COLO829 (cell line): ENCODE measurements at regions not wholly inside any gene's neighbourhood (a gene's known extent, or its start where the extent isn't known, plus 50 kb on each side); places are given as distances from the start of the nearest gene placed in this dataset.
"Not testable (repeated sequence)": the region's sequence is repeated elsewhere in the genome, so short reads cannot be mapped to it uniquely, and the experiment has no call there.

Experiments
- DNase-seq: peaks from one replicate; pipeline ENCODE4 v3.0.0; 2012; ENCODE audit warnings: low spot score

DNA sequence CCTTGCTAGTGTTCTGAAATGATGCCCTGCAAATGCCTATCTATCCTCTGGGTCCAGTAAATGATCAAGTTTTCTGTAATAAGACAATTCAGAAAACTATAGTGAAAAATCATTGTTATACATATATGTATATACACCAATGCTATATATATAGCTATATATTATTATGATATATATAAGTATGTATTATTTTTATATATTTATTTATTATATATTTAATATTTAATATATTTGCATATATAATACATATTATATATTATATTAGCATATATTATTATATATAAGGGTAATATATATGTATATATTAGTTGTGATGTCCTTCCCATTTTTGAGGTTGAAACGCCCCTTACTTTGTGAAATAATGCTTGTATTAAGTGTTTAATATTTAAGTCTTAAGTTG, 181.4 kb upstream of the CACNA2D1 start:
- DNase-seq, result no peak

DNA sequence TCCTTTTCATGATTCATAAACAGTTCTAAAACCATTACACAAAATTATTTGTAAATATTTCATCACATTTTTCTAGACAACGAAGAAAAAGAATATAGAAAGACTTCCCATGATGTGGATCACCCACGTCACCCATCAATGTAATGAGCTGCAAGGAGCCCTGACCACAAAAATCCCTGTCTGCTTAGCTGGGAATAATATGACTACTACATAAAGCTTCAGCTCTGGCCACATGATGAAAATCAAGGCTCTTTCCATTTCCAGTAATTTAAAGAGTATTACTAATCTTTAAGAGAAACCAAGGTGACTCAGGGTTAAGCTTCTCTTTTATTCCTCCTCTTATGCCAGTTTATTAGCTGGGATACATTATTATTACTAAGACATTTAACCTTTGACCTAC, 180.8 kb upstream of the CACNA2D1 start:
- no peak for DNase-seq

DNA sequence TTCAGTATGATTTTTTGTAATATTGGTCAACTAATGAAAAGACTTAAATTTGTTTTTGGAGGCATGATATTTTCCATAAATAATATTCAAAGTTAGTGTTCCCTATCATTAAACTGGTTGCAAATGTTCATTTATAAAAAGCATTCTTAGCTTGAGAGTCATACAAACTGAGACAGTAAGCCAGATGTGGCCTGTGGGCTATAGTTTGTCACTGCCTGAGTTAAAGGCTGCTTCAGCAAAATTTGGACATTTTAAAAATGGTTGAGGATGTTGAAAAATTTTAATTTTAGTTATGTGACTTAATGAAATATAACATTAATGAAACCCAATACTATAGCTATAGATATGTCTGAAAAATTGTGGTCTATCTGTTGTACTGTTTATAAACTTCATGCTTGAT, 180.2 kb upstream of the CACNA2D1 start:
- DNase-seq, result no peak

DNA sequence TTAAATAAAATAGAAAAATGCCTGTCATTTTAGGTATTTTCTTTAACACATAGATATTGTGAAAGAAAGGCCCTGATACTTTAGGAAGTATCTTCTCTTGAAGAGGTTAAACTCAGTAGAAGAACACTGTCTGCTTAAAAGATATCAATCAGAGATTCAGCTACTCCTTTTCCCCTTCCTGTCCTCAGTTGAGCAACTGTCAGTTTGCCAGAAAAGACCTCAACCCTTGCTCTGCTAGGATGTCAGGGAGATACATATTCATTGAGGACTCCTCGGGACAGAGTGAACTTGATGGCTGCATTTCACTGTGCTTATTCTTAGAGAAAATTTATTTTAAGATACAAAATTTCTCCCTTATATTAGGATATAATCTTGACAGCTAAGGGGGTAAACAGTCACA, 173.6 kb upstream of the CACNA2D1 start:
- DNase-seq, result no peak

DNA sequence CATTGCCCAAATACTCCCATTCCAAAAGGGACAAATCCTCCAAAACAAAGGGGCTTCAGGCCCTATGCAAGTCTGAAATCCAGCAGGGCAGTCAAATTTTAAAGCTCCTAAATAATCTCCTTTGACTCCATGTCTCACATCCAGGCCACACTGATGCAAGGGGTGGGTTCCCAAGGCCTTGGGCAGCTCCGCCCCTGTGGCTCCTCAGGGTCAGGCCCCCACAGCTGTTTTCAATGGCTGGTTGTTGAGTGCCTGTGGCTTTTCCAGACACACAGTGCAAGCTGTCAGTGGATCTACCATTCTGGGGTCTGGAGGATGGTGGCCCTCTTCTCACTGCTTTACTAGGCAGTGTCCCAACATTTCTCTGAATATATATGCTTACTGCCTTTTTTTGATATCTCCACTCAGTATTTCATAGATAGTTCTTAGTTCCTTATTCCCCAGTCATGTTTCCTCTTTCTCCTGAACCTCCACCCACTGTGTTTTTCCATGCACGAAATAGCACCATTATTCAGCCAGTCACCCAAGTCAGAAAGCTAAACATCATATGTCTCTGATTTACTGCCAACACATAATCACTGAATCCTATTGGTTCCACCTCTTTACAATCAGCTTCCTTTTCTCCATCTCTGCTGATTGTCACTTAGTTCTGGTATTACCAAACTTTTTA, 172.6 kb upstream of the CACNA2D1 start:
- DNase-seq, result no peak

DNA sequence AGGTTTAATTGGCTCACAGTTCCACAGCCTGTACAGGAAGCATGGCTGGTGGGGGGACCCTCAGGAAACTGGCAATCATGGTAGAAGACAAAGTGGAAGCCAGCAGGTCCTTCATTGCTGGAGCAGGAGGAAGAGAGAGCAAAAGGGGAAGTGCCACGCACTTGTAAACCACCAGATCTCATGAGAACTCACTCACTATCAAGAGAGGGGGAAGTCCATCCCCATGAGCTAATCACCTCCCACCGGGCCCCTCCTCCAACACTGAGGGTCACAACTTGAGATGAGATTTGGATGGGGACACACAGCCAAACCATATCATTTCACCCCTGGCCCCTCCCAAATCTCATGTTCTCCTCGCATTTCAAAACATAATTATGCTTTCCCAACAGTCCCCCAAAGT, 171.9 kb upstream of the CACNA2D1 start:
- no peak for DNase-seq

DNA sequence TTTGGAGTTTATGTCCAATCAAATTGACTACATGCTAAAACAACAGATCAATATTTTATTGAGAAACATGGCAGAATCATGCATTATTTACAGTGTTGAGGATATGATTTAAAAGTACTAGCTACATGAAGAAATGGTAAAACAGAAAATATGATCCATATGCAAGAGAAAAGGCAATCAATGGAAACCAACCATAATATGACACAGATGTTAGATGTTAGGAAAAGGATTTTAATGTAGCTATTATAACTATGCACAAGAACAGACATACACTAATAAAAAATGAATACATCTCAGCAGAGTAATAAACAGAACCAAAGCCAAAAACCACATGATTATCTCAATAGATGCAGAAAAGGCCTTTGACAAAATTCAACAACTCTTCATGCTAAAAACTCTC, 166.2 kb upstream of the CACNA2D1 start:
- DNase-seq, result no peak

DNA sequence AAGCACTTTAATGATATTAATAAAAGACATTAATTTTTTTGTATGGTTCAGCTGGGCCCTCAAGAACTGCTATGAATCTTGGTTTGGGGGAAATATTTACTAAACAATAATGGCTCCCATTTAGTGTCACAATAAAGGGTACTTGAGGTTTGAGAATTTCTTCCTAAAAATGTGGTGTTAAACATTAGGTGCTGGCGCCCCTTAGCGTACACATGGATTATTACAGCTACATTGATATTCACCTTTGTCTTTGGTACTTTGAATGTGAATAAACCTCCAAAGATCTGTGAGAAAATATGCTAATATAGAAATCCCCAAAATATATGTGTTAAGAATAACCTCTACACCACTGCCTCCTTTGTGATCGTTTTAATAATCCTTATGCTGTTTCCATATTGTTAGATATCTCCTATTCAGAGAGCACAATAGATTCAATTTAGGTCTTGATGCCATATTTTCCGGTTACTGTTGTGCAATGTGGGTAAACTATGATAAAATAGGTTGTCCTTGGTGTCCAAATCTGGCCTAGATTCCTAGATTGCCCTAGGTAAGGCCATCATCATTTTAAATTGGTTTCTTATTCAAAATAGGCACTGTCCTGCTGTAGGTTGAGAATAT, 161.8 kb upstream of the CACNA2D1 start:
- peak; percentile 28 for DNase-seq

DNA sequence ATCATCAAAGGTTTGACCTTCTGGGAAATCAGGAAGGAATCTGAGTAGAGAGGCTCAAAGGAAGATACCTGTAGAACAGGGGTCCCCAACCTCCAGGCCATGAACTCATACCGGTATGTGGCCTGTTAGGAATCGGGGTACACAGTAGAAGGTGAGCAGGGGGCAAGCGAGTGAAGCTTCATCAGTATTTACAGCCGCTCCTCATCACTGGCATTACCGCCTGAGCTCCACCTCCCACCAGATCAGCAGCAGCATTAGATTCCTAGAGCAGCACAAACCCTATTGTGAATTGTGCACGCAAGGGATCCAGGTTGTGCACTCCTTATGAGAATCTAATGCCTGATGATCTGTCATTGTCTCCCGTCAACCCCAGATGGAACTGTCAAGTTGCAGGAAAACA, 158.5 kb upstream of the CACNA2D1 start:
- DNase-seq, result no peak

DNA sequence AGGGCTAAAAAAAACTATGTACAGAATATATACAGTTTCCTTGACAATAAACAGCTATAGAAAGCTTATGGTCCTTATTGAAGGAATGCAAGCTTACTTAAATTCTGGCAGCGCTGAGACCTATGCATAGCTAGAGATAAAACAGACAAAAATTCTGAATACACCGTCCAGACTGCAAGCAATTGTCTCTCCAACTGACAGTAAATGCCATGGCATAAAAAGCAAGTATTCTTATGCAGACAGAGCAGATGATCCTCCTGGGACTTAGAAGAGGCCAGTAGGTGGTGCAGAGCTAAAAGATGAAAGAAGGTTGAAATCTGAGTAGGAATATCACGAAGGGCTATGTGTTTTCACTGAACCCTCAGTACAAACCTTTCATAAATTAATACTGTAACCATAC, 157.0 kb upstream of the CACNA2D1 start:
- DNase-seq, result peak; percentile 11

DNA sequence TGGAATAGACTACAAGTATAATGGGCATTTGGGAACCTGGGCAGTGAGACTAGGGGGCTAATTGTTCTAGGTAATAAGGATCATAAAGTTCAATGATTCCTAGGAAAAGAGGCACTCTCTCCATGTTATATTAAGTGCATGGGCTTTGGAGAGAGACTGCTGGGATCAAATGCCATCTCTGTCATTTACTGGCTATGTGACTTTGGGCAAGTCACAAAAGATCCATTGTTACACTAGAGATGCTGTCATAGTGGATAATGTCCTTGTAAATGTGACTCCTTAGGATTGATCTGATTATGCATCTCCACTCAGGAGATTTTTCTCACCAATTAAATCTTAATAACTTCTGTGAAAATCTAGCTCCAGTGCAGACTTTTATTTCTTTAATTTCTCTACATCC, 156.3 kb upstream of the CACNA2D1 start:
- DNase-seq, result no peak

DNA sequence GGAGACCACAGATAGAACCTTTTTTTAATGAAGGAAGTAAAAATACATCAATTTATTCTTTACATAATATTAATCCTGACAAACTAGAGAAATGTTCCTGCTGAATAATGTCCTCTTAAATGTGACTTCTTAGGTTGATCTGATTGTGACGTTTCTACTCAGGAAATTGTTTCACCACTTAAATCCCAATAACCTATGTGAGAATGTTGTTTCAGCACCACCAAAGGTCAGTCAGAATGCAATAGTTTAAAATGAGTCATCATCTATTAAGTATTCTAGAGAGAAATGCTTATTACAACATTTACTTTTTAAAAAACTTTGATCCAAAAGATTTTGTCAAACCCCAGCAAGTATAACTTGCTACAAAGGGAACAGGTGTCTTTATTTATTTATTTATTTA, 155.4 kb upstream of the CACNA2D1 start:
- DNase-seq, result peak; percentile 14

DNA sequence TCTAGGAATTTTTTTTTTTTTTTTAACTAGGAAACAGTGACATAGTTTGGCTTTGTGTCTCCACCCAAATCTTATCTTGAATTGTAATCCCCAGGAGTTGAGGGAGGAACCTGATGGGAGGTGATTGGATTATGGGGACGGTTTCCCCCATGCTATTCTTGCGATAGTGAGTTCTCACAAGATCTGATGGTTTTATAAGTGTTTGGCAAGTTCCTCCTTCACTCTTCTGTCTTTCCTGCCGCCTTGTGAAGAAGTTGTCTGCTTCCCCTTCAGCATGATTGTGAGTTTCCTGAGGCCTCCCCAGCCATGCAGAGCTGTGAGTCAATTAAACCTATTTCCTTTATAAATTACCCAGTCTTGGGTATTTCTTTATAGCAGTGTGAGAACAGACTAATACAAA, 152.2 kb upstream of the CACNA2D1 start:
- DNase-seq, result not testable (repeated sequence)

DNA sequence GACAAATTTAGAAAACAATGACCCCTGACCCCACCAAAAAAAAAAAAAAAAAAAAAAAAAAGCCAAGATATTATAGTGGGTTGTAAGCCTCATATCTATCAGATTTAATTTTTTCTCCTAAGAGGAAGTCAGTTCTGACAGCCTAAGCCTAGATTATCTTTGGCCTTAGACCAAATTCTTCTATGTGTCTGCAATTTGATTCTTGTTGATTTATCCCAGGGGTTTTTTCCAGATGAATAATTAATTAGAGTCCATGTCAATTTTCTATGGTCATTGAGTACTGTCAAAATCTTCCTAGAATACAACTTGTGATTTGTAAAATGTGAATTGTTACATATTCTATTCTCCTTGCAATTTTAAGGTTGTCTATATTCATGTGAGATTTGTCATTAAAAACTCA, 151.6 kb upstream of the CACNA2D1 start:
- DNase-seq, result no peak

DNA sequence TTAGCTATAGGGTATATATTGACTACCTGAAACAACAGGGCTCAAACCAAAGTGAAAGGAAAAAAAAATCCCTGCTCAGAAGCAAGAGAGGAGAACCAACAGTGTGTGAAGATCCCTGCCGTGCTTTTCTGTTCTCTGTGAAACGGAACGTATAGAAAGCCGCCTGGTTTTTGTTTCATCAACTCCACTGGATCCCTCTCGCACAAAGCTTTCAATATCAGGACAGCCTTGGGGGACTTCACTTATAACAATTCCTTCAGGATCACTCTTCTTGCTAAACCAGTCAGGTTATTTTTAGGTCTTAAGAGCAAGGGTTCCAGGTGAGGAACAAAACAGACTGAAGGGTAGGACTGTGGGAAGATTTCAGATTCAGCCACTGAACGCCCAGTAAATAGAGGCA, 151.1 kb upstream of the CACNA2D1 start:
- no peak for DNase-seq

DNA sequence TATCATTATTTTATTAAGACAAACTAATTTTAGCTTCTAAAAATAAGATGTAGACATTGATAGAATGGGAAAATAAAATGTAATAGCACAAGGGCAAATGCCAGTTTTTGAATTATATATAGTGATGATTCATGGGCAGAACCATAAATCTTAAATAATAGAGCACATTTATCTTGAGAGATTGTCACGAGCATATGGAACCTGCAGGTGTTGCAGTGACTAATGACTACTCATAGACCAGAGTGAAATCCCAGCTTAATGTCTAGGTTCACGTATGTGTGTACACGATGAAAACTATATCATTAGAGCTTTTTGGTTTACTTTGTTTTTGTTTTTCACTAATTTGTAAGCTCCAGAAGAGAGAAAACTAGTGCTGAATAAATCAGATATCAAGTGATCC, 150.2 kb upstream of the CACNA2D1 start:
- no peak for DNase-seq

DNA sequence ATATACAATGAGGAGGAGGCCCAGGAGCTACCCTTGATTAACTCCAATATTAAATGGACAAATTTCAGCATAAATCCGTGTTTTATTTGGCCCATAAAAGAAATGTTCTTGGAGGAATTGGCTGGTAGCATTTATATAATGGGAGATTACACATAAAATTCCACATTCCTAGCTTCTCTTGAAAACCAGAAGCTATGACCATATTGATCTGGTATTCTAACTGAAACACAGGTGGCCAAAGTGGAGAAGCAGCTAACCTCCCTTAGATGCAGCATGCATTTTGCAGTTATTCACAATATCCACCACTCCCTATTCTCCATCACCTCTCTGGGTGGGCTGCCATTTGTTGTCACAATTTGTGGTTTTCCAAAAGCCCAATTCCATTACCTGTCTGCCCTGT, 148.8 kb upstream of the CACNA2D1 start:
- DNase-seq, result no peak

DNA sequence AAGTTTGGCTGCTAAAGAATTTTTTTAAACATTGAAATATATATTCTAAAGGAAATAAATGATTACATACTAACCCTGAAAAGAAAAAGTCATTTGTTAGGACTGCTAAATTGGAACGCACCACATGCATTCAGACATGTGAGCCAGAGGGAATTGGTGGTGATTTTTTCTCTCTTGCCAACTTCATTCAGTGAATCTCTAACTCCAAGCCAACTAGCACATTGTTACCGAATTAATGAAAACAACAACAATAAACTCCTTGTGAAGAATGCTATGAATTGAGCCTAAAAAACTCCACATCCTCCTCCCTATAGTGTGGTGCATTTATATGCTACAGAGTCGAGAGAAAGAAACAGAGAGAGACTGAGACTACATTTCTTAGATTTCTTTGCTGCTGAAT, 135.5 kb upstream of the CACNA2D1 start:
- no peak for DNase-seq

DNA sequence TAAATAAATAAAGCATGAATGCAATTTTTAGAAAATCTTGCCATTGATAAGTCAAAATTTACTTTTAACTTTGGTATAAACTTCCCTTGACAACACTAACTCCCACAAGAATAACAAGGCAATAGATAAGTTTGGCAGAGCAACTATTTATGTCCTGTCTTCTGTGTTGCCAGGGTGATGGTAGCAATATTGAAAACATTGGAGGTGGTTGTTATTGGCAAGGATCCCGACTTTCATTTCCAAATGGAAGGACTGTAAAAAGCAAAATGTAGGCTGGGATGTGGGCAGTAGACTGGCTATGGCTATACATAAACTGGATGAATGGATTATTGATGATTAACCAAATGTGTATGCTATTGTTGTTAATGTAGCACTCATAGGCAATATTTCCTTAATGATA, 134.9 kb upstream of the CACNA2D1 start:
- DNase-seq, result peak; percentile 59

DNA sequence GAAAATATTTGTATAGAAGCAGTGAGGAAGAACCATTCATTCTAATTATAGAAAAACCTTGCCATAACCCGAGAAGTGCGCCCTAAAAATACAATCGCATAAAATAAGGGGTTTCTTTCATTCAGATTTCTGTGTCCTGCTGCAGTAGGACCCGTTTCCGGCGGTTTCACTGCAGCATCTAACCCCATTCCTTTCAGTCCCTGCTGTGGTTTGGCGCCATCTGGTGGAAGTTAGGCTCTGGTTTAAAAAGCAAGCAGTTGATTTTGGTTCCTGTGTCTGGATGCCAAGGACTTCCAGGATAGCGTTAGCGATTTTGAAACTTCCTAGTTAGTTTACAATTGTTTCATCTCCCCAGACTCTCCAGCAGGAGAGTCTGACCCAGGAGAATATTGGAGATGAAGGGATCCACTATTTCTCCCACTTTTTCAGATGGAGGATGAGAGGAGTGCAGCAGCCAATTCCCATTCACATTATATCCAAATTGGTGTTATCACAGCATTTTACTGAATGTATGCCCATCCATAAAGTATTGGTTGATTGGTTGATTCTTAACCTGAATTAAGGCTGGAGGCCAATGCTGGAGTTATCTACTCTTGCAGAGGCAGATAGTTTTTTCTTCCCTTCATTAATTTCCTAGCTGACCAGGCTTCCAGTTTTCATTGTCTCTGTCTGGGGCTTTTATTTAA, 128.8 kb upstream of the CACNA2D1 start:
- DNase-seq, result peak; percentile 86

DNA sequence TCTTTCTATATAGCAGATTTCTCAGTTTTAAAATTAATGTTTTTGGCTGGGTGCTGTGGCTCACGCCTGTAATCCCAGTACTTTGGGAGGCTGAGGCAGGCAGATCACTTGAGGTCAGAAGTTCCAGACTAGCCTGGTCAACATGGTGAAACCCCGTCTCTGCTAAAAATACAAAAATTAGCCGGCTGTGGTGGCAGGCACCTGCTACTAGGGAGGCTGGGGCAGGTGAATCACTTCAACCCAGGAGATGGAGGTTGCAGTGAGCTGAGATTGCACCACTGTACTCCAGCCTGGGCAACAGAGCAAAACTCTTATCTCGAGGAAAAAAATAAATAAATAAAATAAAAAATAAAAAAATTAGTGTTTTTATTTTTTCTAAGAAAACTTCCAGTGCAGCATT, 127.5 kb upstream of the CACNA2D1 start:
- not testable (repeated sequence) for DNase-seq

DNA sequence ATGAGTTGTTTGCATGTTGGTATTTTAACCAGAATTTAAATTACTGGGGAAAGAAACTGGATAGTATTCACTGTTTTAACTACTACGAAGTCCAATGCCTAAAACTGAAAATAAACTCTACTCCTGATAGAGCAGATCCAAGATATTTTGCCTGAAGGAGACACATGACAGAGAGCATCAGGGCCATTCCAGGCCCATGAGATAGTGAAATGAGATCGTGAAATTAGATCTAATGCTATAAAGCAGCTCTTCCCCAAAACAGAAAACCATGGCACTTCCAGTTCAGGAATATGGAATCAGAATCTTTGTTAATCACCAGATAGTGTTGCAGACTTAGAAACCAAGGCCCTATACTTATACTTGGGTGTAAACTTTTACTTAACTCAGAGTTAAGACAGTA, 124.3 kb upstream of the CACNA2D1 start:
- DNase-seq, result no peak

DNA sequence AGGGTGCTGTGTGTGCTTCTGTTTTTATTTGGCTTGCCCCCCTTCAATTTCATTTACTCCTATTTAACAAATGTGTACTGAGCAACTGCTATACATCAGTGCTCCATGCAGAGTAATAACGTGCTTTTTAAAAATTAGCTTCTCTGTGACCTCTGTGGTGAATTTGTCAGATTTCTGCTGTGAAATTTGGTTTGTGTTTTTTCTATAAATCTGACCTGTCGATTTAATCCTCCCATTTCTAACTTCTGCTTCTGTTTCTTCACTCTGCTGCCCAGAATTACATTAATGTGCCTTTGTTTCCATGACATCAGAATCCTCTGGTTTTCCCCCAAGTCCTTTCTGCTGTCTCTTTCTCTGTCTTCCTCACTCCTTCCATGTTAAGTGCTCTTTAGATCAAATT, 123.8 kb upstream of the CACNA2D1 start:
- no peak for DNase-seq

DNA sequence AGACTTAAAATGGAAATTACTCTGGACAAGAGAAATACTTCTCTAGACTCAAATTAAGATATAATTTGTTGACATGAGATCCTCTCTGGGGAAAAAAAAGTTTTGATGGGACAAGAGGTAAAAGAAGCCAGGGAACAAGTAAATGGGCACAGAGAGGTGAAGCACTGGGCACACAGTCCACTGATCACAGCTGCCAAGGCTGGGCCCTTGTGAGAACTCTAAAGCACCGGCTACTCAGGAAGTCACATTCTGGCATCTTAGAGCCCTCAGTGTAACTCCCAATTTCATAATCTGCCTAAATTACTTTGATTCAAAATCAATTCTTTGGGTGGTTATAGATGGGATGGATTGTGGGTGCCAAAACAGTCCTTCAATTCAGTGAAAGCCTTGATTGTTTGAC, 123.2 kb upstream of the CACNA2D1 start:
- no peak for DNase-seq
